HG03066 (cell line): ENCODE measurements at regions not wholly inside any gene's neighbourhood (a gene's known extent, or its start where the extent isn't known, plus 50 kb on each side); places are given as distances from the start of the nearest gene placed in this dataset.
"Not testable (repeated sequence)": the region's sequence is repeated elsewhere in the genome, so short reads cannot be mapped to it uniquely, and the experiment has no call there.

Experiments
- ATAC-seq: cut with Tn5 transposase; IDR thresholded peaks from one replicate; pipeline ENCODE4 v1.9.1; 2021; ENCODE audit warnings: low read depth; ENCODE audit not compliant: unreplicated experiment

GRCh38 chr1:206358771-206359170 is 111.5 kb upstream of the IKBKE start:
- ATAC-seq = not testable (repeated sequence)

DNA sequence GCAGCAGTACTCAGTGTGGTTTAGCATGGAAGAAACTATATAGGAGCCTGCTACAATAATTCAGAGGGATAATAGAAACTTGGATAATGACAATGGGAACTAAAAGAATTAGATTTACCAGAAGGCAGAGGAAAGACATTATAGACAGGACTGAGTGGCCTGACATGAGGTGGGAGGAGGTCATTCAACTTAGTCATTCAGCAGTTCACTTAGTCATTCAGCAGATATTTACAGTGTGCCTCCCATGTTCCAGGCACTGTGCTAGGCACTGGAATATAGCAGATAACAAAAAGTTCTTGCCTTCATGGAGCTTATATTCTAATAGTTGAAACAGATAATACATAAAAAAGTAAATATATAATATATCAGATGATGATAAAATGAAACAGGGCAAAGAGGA is 110.9 kb upstream of the IKBKE start:
- not testable (repeated sequence) for ATAC-seq

DNA sequence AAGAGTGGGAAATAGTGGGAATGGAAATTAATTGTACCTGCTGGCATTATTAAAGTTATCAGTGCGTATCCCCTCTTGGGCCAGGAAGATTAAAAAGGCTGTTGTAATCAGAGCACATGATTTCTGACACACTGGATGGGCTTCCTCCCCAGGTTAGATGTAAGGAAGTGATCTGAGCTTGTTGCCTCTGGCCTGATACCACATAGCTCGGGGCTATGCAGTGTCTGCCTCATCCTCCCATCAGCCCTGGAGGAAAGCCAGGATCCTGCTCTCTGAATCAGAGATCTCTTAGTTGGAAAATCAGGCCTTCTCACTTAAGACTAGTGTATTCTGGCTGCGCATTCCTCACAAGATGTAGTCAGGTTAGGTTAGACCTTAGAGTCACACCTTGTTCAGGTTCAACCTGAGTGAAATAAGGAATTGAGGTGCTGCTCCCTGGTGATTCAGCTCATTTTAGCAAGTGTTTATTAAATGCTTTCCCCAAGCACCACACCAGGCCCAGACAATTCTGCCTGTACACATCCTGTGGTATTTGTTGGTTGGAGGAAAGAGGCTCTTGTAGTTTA is 108.2 kb upstream of the IKBKE start:
- not testable (repeated sequence) for ATAC-seq

GRCh38 chr1:206362994-206363393 is 107.3 kb upstream of the IKBKE start:
- not testable (repeated sequence) for ATAC-seq

DNA sequence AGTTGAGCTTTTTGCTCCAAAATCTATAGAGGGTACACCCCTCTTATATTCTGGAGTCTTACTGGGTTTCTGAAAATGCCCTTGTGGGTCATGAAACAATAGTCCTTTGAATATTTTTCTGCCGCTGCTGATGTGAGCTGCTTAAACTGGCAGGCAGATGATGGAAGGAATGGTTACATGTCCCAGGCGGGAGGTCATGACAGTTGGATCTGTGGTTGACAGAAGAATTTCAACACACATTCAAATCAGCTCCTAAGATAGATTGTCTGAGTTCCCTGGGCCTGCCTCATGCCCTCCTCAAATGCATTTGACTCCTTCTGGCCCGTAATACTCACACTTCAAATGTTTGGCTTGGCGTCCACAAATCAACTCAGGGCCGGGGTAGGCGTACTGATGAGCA is 105.0 kb upstream of the IKBKE start:
- not testable (repeated sequence) for ATAC-seq

DNA sequence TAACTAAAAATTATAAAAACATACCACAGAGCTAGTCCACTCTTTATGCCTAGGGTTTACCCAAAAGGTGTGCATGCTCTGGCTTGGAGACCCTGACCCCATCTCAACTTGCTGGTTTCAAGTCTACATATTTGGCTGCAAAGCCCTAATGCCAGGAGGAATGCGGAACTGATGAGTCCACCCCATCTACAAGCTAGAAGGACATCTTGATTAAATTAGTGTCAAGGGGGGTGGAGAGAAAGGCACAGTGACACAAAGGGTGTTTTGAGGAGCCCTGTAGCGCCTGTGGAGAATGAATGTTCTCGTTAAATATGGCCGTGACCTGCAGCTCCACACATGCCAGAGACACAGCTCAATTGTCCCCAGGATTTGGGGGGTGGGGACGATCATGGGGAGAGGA is 104.1 kb upstream of the IKBKE start:
- not testable (repeated sequence) for ATAC-seq

- not testable (repeated sequence) for ATAC-seq
Observed at GRCh38 chr1:206366772-206367171, 103.5 kb upstream of the IKBKE start.

- not testable (repeated sequence) for ATAC-seq
Observed at GRCh38 chr1:206367955-206368622, 102.2 kb upstream of the IKBKE start.

GRCh38 chr1:206374725-206375124 is 95.6 kb upstream of the IKBKE start:
- not testable (repeated sequence) for ATAC-seq

DNA sequence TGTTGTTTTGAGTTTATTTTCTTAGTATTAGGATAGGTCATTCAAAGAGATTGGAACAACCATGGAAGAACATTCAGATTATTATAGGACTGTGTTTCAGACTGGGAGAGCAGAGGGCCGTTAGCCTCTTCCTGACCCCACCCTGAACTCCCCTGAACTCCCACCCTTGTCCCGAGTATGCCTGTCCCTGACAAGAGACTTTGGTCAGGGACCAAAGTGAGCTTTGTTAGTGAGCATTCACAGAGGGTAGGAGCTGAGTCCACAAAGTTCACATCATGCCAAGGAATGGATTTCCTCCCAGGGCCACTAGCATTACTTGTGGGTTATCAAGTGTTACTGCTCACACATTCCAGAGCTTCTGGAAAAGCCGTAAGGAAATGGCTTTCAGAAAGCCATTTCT is 94.7 kb upstream of the IKBKE start:
- not testable (repeated sequence) for ATAC-seq

DNA sequence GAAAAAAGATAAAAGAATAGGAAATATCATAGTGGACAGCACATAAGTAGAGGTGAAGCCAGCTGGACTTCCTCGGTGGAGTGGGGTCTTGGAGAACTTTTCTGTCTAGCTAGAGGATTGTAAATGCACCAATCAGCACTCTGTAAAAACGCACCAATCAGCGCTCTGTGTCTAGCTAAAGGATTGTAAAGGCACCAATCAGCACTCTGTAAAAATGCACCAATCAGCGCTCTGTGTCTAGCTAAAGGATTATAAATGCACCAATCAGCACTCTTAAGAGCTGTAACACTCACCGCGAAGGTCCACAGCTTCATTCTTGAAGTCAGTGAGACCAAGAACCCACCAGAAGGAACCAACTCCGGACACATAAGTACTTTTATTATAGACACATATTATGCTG is 91.8 kb upstream of the IKBKE start:
- not testable (repeated sequence) for ATAC-seq

DNA sequence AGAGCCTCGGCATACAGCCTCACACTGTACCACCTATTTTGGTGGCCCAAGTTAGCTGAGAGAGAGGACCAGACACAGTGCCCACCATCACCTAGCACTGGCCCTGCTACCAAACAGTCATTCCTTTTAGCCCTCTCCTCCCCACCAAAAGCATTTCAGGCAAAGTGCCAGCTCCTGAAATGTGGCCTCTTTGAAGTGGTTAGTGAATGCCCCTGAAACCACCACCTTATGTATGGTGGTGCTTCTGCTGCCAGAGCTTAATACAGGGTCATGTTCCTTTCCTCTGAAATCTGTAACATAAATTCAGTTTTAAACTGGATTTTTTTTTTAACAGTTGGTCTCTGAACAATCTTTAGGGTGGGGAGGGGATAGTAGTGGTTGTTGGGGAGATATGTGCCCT is 91.0 kb upstream of the IKBKE start:
- ATAC-seq = not testable (repeated sequence)

DNA sequence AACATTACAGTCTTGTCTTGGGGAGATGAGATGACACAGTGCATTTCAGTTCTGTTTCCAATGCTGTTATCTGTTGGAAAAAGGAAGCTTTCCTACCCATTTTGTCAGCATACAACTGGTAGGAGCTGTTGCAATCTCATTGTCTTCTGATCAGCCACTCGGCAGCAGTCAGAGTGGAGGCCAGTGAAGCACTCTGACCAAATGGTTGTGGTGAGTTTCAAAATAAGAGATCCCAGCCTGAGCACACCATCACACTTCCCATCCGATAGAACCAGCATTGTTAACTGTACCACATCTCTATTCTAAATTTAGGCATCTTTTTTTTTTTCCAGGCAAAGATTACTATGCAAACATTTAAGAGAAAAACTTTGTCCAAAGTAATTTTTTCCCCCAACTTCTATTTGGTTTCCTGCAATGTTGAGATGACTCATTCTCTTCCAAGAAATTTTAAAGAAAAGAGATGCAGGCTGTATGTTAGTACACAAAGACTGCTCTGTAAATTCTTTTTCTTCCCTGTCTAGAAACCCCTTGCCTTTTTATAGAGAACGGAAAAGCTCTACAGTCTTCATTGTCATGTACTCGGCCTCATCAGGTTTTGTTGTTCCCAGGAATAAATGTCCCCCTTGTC is 90.0 kb upstream of the IKBKE start:
- not testable (repeated sequence) for ATAC-seq

- ATAC-seq = not testable (repeated sequence)
Observed at GRCh38 chr1:206380791-206381610, 89.3 kb upstream of the IKBKE start.

- not testable (repeated sequence) for ATAC-seq
Observed at GRCh38 chr1:206384029-206384807, 86.1 kb upstream of the IKBKE start.

DNA sequence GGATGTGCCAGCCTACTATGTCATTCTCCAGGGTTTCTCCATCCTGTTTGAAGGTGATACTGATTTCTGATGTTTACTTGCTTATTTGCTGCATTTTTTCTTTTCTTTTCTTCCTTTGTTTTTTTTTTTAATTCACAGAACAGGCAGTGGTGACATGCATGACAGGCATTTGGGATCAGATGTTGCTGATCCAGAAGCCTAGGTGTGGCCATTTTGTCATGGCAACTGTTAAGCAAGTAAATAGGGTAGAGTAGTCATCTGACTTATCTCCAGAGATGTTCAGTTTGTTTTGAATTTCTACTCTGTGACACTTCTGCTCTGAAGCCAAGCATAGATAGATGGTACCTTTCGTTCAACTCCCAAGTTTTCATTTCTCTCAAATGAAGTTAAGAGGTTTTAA is 85.4 kb upstream of the IKBKE start:
- not testable (repeated sequence) for ATAC-seq

- ATAC-seq = not testable (repeated sequence)
Observed at GRCh38 chr1:206387631-206388030, 82.6 kb upstream of the IKBKE start.

- ATAC-seq = not testable (repeated sequence)
Observed at GRCh38 chr1:206391903-206392302, 78.4 kb upstream of the IKBKE start.

DNA sequence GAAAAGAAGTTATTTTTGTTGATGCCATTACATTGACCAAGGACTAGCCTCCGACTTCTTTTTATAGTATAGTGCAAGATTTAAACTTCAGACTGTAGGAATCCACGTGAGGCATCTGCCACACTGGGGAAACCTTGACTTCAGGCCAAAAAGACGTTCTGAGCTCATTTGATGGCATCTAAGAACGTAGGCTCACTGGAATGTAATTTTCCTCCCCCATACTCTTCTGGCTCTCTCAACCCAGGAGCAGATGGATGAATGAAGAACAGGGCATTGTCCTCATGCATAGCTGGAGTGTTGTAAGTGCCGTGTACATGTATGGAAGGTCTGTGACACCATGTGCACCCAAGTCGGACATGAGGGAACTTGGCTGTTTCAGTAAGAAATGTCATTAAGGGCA is 72.8 kb upstream of the IKBKE start:
- not testable (repeated sequence) for ATAC-seq

- not testable (repeated sequence) for ATAC-seq
Observed at GRCh38 chr1:206398261-206398660, 72.0 kb upstream of the IKBKE start.
